Transverse colon (tissue), 4 donors: ENCODE measurements at regions not wholly inside any gene's neighbourhood (a gene's known extent, or its start where the extent isn't known, plus 50 kb on each side); places are given as distances from the start of the nearest gene placed in this dataset.

ENCODE experiments used
- EP300 ChIP-seq: sonication (generic); formaldehyde crosslinking; IDR thresholded peaks from one replicate; pipeline ENCODE4 v1.6.1; 2017; ENCODE audit warnings: antibody characterized with exemption, low read depth
- POLR2AphosphoS5 ChIP-seq, 3 donors: sonication (generic); formaldehyde crosslinking; IDR thresholded peaks; one replicate each; pipeline ENCODE4 v1.6.1; 2016; ENCODE audit warnings: antibody characterized with exemption in 3 of 3
- TF ChIP-seq, protein P1 (sequence below), 5 experiments: fragments of 200-600 bp in 3 of 5; fragments of 450-650 bp in 2 of 5; sonication (generic) in 3 of 5; IDR thresholded peaks; 1 replicate in 2 of 5; 2 replicates in 3 of 5; pipeline ENCODE4 v1.5.1; 2016 to 2017; ENCODE audit warnings: antibody characterized with exemption in 5 of 5, inconsistent platforms in 3 of 5, mild to moderate bottlenecking in 2 of 5, moderate library complexity in 1 of 5

DNA sequence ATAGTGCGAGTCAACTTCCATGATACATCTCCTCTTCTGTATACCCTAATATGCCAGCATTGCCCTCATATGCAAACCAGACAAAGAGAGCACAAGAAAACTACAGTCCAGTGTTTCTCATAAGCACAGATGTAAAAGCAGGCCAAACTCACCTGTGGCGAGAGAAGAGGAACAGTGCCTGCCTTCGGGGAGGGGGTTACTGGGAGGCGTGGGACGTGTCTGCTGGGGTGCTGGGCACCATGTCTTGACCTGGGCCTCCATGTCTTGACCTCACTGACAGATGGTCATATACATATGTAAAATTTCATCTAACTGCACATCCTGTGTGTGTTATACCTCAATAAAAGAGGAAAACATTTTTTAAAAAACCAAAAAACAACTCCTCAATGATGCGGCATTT, 159.3 kb upstream of the PPP1R26 start:
- no peak for TF ChIP-seq EP300
- TF ChIP-seq, protein P1, sequence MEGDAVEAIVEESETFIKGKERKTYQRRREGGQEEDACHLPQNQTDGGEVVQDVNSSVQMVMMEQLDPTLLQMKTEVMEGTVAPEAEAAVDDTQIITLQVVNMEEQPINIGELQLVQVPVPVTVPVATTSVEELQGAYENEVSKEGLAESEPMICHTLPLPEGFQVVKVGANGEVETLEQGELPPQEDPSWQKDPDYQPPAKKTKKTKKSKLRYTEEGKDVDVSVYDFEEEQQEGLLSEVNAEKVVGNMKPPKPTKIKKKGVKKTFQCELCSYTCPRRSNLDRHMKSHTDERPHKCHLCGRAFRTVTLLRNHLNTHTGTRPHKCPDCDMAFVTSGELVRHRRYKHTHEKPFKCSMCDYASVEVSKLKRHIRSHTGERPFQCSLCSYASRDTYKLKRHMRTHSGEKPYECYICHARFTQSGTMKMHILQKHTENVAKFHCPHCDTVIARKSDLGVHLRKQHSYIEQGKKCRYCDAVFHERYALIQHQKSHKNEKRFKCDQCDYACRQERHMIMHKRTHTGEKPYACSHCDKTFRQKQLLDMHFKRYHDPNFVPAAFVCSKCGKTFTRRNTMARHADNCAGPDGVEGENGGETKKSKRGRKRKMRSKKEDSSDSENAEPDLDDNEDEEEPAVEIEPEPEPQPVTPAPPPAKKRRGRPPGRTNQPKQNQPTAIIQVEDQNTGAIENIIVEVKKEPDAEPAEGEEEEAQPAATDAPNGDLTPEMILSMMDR (IDR thresholded peaks at IDR 0.05), result no peak
- no peak for TF ChIP-seq POLR2AphosphoS5 (IDR thresholded peaks at IDR 0.05)
